ENCODE measurements at regions not wholly inside any gene's neighbourhood (a gene's known extent, or its start where the extent isn't known, plus 50 kb on each side); places are given as distances from the start of the nearest gene placed in this dataset.
A peak's percentile ranks its signal among the peaks of the same experiment; 100 is the strongest.
"Not testable (repeated sequence)": the region's sequence is repeated elsewhere in the genome, so short reads cannot be mapped to it uniquely, and the experiment has no call there.

DNA sequence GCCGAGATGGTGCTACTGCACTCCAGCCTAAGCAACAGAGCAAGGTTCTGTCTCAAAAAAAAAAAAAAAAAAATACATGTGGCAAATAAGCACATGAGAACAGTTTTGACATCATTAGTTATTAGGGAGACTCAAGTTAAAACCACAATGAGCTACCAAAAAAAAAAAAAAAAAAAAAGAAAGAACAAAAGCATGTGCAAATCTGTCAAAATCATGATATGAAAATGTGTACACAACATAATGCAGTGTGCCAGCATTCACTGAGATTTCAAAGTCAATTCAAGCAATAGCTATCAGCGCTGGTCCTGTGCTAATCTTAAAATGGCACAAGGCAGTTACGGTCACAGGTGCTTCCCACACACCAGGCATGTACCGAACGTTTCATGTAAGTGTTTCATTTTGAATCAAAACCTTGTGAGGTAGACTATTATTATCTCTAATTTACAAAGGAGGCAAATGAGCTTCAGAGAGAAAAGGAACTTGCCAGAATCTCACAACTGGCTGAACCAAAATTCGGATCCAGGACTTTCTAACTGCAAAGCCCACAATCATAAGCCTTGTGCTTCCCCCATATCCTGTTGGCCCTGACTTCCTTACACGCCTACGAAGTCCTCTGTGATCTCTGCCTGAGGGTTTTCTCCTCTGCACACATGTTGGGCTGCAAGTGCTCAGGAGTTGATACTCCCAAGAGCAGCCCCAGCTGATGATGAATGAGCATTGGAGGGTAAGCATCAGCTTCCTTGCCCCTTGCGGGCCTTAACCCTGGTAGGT is 200.1 kb upstream of the PROK2 start:
- H3K27me3 ChIP-seq (ENCODE audit: insufficient read depth, low read length, poor library complexity): no peaks in the 10 kb centered on the region
- H4K5ac ChIP-seq (ENCODE audit: low read length): no peak overlapping the region
- H3K4me3 ChIP-seq (ENCODE audit: low read length): no peak overlapping the region
- no peaks in the 10 kb centered on the region for H3K79me1 ChIP-seq (ENCODE audit: low read length)
- H2AK5ac ChIP-seq (ENCODE audit: low read length): no peak overlapping the region
- no peak overlapping the region for H3K56ac ChIP-seq (ENCODE audit: low read length)
- no peak overlapping the region for H3K27ac ChIP-seq (ENCODE audit: low read depth, low read length)
- WGBS (ENCODE audit: extremely low coverage, insufficient coverage, low lambda C conversion rate): no CpG with 5 or more reads among the region's 9 CpGs
- H3K23ac ChIP-seq (ENCODE audit: low read length): no peak overlapping the region
- no peak overlapping the region for H2BK15ac ChIP-seq (replicated peaks; ENCODE audit: low read depth)
- H3K18ac ChIP-seq (ENCODE audit: low read length): no peak overlapping the region
- no peak for DNase-seq
- H2BK5ac ChIP-seq (ENCODE audit: low read length): no peak overlapping the region
- no peak overlapping the region for H2BK120ac ChIP-seq (ENCODE audit: low read depth, low read length)
- H4K8ac ChIP-seq (ENCODE audit: low read depth, low read length): no peak overlapping the region
- H3K9ac ChIP-seq (ENCODE audit: low read length): no peak overlapping the region
- H3K4me2 ChIP-seq (ENCODE audit: low read length): no peak overlapping the region
- no peak overlapping the region for H3K4ac ChIP-seq (ENCODE audit: low read depth, low read length)
- no peaks in the 10 kb centered on the region for H3K4me1 ChIP-seq (ENCODE audit: control insufficient read depth, low read depth, low read length)
- no peaks in the 10 kb centered on the region for H3K36me3 ChIP-seq (ENCODE audit: control insufficient read depth, insufficient read depth, low read length)
- no peaks in the 10 kb centered on the region for H3K79me2 ChIP-seq (ENCODE audit: control insufficient read depth, insufficient read depth, low read length)

DNA sequence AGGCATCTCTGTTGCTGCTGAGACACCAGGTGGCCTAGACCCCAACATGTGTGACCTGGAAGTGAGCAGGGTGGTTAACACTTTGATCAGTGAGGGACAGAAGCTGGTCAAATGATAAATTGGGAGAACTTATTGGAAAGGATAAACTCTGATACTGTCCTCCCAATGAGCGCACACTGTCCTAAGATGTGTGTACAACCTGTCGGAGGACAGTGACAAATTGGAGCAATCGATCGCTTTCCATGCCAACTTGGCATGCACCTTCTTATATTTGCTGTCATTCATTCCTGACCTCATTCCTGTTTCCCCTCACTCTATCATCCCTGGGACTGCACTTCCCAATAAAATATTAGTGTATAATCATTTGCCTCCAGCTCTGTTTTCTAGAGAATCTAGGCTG is 198.7 kb upstream of the PROK2 start:
- H3K79me2 ChIP-seq (ENCODE audit: control insufficient read depth, insufficient read depth, low read length): no peaks in the 10 kb centered on the region
- no peak overlapping the region for H3K4ac ChIP-seq (ENCODE audit: low read depth, low read length)
- H2BK5ac ChIP-seq (ENCODE audit: low read length): no peak overlapping the region
- DNase-seq: no peak
- H3K27ac ChIP-seq (ENCODE audit: low read depth, low read length): no peak overlapping the region
- no peaks in the 10 kb centered on the region for H3K27me3 ChIP-seq (ENCODE audit: insufficient read depth, low read length, poor library complexity)
- H3K4me2 ChIP-seq (ENCODE audit: low read length): no peak overlapping the region
- H3K23ac ChIP-seq (ENCODE audit: low read length): no peak overlapping the region
- no peak overlapping the region for H2BK120ac ChIP-seq (ENCODE audit: low read depth, low read length)
- no CpG with 5 or more reads among the region's 4 CpGs for WGBS (ENCODE audit: extremely low coverage, insufficient coverage, low lambda C conversion rate)
- no peak overlapping the region for H4K5ac ChIP-seq (ENCODE audit: low read length)
- no peaks in the 10 kb centered on the region for H3K36me3 ChIP-seq (ENCODE audit: control insufficient read depth, insufficient read depth, low read length)
- no peak overlapping the region for H3K18ac ChIP-seq (ENCODE audit: low read length)
- no peak overlapping the region for H2AK5ac ChIP-seq (ENCODE audit: low read length)
- peaks cover 4% of the 10 kb centered on the region for H3K4me1 ChIP-seq (ENCODE audit: control insufficient read depth, low read depth, low read length)
- no peak overlapping the region for H3K56ac ChIP-seq (ENCODE audit: low read length)
- no peak overlapping the region for H2BK15ac ChIP-seq (replicated peaks; ENCODE audit: low read depth)
- no peak overlapping the region for H3K4me3 ChIP-seq (ENCODE audit: low read length)
- H4K8ac ChIP-seq (ENCODE audit: low read depth, low read length): no peak overlapping the region
- no peaks in the 10 kb centered on the region for H3K79me1 ChIP-seq (ENCODE audit: low read length)
- no peak overlapping the region for H3K9ac ChIP-seq (ENCODE audit: low read length)

DNA sequence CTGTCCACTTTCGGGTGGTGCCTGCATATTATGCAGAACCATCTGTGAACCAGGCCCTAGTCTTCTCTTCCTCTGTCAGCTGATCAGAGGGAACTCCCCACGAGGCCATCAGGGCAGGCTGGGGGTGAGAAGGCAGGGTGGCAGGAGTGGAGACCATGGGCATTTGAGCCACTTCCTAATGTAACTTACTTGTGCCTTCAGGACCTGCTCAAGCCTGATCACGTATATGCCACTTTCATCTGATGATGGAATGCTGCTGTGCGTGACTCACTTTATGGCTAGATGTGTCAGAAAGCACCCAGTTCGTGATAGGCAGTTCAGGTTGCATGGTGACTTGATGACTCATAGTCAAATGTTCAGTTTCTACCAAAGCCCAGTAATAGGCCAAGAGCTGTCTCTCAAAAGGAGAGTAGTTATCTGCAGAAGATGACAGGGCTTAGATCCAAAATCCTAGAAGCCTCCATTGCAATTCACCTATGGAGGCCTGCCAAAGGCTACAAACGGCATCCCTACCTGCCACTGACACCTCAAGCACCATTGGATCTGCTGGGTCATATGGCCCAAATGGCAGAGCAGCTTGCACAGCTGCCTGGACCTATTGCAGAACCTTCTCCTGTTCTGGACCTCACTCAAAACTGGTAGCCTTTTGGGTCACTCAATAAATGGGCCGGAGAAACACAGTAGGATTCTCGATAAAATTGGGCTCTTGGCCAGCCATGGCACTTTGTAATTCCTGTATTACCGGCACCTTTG is 197.7 kb upstream of the PROK2 start:
- not testable (repeated sequence) for H3K27me3 ChIP-seq (ENCODE audit: insufficient read depth, low read length, poor library complexity); H3K4me1 ChIP-seq (ENCODE audit: control insufficient read depth, low read depth, low read length); H3K9ac ChIP-seq (ENCODE audit: low read length); H2BK15ac ChIP-seq (replicated peaks; ENCODE audit: low read depth); H3K56ac ChIP-seq (ENCODE audit: low read length); H2AK5ac ChIP-seq (ENCODE audit: low read length); H3K27ac ChIP-seq (ENCODE audit: low read depth, low read length); H3K4me2 ChIP-seq (ENCODE audit: low read length); H3K4ac ChIP-seq (ENCODE audit: low read depth, low read length); H4K5ac ChIP-seq (ENCODE audit: low read length); H2BK120ac ChIP-seq (ENCODE audit: low read depth, low read length); DNase-seq; H3K79me1 ChIP-seq (ENCODE audit: low read length); H3K23ac ChIP-seq (ENCODE audit: low read length); H3K18ac ChIP-seq (ENCODE audit: low read length); H3K36me3 ChIP-seq (ENCODE audit: control insufficient read depth, insufficient read depth, low read length); H4K8ac ChIP-seq (ENCODE audit: low read depth, low read length); H3K79me2 ChIP-seq (ENCODE audit: control insufficient read depth, insufficient read depth, low read length); H3K4me3 ChIP-seq (ENCODE audit: low read length); H2BK5ac ChIP-seq (ENCODE audit: low read length)
- WGBS (ENCODE audit: extremely low coverage, insufficient coverage, low lambda C conversion rate): no CpG with 5 or more reads among the region's 9 CpGs

DNA sequence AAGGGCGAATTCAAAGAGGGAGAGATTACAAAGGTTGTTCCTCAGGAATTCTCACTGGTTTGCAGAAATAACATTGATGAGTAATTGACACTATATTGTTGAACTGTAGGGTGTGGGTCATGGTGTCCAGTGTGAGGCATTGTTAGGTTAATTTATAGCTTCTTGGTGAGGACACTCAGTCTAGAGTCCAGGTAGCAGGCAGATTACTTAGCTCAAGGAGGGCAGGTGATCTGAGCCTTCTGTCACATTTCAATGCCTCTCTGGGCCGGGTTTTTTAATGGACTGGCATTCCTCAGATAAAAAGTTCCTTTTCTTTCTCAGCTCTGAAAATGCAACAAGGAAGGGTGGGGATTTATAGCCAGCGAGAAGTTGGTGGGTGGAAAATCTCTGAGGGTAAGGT is 194.2 kb upstream of the PROK2 start:
- no peak overlapping the region for H3K18ac ChIP-seq (ENCODE audit: low read length)
- no peaks in the 10 kb centered on the region for H3K79me1 ChIP-seq (ENCODE audit: low read length)
- H3K27me3 ChIP-seq (ENCODE audit: insufficient read depth, low read length, poor library complexity): no peaks in the 10 kb centered on the region
- no peak overlapping the region for H3K23ac ChIP-seq (ENCODE audit: low read length)
- peaks cover 6% of the 10 kb centered on the region for H3K4me1 ChIP-seq (ENCODE audit: control insufficient read depth, low read depth, low read length)
- no peak overlapping the region for H3K4ac ChIP-seq (ENCODE audit: low read depth, low read length)
- no peak overlapping the region for H4K8ac ChIP-seq (ENCODE audit: low read depth, low read length)
- no peak overlapping the region for H4K5ac ChIP-seq (ENCODE audit: low read length)
- H3K79me2 ChIP-seq (ENCODE audit: control insufficient read depth, insufficient read depth, low read length): no peaks in the 10 kb centered on the region
- no peak overlapping the region for H2BK15ac ChIP-seq (replicated peaks; ENCODE audit: low read depth)
- H3K36me3 ChIP-seq (ENCODE audit: control insufficient read depth, insufficient read depth, low read length): no peaks in the 10 kb centered on the region
- no peak overlapping the region for H3K27ac ChIP-seq (ENCODE audit: low read depth, low read length)
- WGBS (ENCODE audit: extremely low coverage, insufficient coverage, low lambda C conversion rate): no CpG with 5 or more reads among the region's 3 CpGs
- H3K4me2 ChIP-seq (ENCODE audit: low read length): no peak overlapping the region
- no peak overlapping the region for H3K9ac ChIP-seq (ENCODE audit: low read length)
- H2AK5ac ChIP-seq (ENCODE audit: low read length): no peak overlapping the region
- H2BK5ac ChIP-seq (ENCODE audit: low read length): no peak overlapping the region
- H2BK120ac ChIP-seq (ENCODE audit: low read depth, low read length): no peak overlapping the region
- DNase-seq: no peak
- H3K4me3 ChIP-seq (ENCODE audit: low read length): no peak overlapping the region
- no peak overlapping the region for H3K56ac ChIP-seq (ENCODE audit: low read length)

DNA sequence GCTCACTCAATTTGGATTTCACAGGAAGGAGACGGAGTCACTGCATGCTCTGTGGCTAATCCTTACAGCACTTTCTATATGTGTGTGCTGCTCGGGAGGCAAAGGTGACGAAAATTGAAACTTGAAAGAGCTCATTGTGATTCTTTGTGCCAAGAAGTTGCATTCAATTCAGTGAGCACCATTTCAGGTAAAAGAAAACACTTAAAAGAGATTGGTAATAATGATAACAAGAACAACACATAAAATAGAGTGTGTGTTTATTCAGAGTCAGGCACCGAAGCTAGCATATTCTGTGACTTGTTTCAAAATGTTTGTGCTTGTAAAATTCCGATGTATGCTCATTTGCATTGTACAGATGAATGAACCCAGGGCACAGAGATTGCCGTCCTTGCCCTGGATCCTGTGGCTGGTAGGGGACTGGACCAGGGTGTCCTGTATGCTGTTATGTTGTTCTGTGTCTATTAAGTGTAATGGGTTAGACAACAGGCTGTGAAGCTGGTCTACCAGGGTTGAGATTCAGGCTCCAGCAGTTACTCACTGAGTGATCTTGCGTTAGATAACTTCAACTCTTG is 193.3 kb upstream of the PROK2 start:
- Histone ChIP-seq H3K18ac (ENCODE audit: low read length) (no peak overlapping the region), H3K9ac (ENCODE audit: low read length) (no peak overlapping the region), H3K79me1 (ENCODE audit: low read length) (no peaks in the 10 kb centered on the region), H2BK120ac (ENCODE audit: low read depth, low read length) (no peak overlapping the region), H4K8ac (ENCODE audit: low read depth, low read length) (no peak overlapping the region), H3K4ac (ENCODE audit: low read depth, low read length) (no peak overlapping the region), H2BK5ac (ENCODE audit: low read length) (no peak overlapping the region), H3K23ac (ENCODE audit: low read length) (no peak overlapping the region), H3K56ac (ENCODE audit: low read length) (no peak overlapping the region), H3K4me3 (ENCODE audit: low read length) (no peak overlapping the region), H3K36me3 (ENCODE audit: control insufficient read depth, insufficient read depth, low read length) (no peaks in the 10 kb centered on the region), H3K4me1 (ENCODE audit: control insufficient read depth, low read depth, low read length) (peaks cover 6% of the 10 kb centered on the region), H2BK15ac (replicated peaks; ENCODE audit: low read depth) (no peak overlapping the region), H3K79me2 (ENCODE audit: control insufficient read depth, insufficient read depth, low read length) (no peaks in the 10 kb centered on the region), H4K5ac (ENCODE audit: low read length) (no peak overlapping the region), H3K27me3 (ENCODE audit: insufficient read depth, low read length, poor library complexity) (no peaks in the 10 kb centered on the region), H3K27ac (ENCODE audit: low read depth, low read length) (no peak overlapping the region), H3K4me2 (ENCODE audit: low read length) (no peak overlapping the region), H2AK5ac (ENCODE audit: low read length) (no peak overlapping the region)
- no CpG with 5 or more reads among the region's 7 CpGs for WGBS (ENCODE audit: extremely low coverage, insufficient coverage, low lambda C conversion rate)
- DNase-seq: peak; percentile 37

Data from mesendoderm (in vitro differentiated cells).